HEK293 (cell line): ENCODE measurements at regions not wholly inside any gene's neighbourhood (a gene's known extent, or its start where the extent isn't known, plus 50 kb on each side); places are given as distances from the start of the nearest gene placed in this dataset.

Source experiments
- CTCF ChIA-PET: fragments of 350-600 bp; formaldehyde crosslinking; extraction: SDS; loops from one replicate; lab custom pipeline; 2021; ENCODE audit warnings: antibody characterized with exemption; lab: Yijun Ruan, JAX
- POLR2A ChIA-PET: fragments of 300-600 bp; formaldehyde crosslinking; extraction: SDS; loops from one replicate; lab custom pipeline; 2020; ENCODE audit warnings: antibody characterized with exemption, inconsistent platforms; lab: Yijun Ruan, JAX
- H3K27ac ChIP-seq: fragments of 200-500 bp; sonication (Bioruptor generic); 2 replicates; pipeline ENCODE4 v1.5.1; 2014; ENCODE audit warnings: low read depth, low read length, control low read depth, inconsistent platforms; ENCODE audit errors: extremely low read depth
- H3K36me3 ChIP-seq, 2 experiments: fragments of 200-500 bp in 1 of 2; sonication (Bioruptor generic) in 1 of 2; 1 replicate in 1 of 2; 2 replicates in 1 of 2; pipeline ENCODE4 v1.5.1; 2014 to 2017; ENCODE audit warnings: inconsistent platforms in 2 of 2, low read length in 2 of 2; ENCODE audit not compliant: control insufficient read depth in 2 of 2, insufficient read depth in 1 of 2
- H3K4me1 ChIP-seq: fragments of 200-500 bp; sonication (Bioruptor generic); 2 replicates; pipeline ENCODE4 v1.5.1; 2014; ENCODE audit warnings: mild to moderate bottlenecking, low read length, inconsistent platforms; ENCODE audit not compliant: control insufficient read depth, insufficient read depth
- H3K4me3 ChIP-seq: 2 replicates; pipeline ENCODE4 v1.5.1; 2011; ENCODE audit warnings: low read depth, mild to moderate bottlenecking, control low read depth, low read length, moderate library complexity
- H3K9me3 ChIP-seq: fragments of 200-500 bp; sonication (Bioruptor generic); 2 replicates; pipeline ENCODE4 v1.5.1; 2014; ENCODE audit warnings: low read depth, low read length, inconsistent platforms; ENCODE audit not compliant: control insufficient read depth, insufficient read depth
- PRDM2 ChIP-seq: fragments of 450-650 bp; formaldehyde crosslinking; IDR thresholded peaks from 2 replicates; pipeline ENCODE4 v1.5.1; 2016; ENCODE audit warnings: missing biosample characterization, missing genetic modification characterization, borderline replicate concordance
- ZBTB8A ChIP-seq: fragments of 450-650 bp; formaldehyde crosslinking; IDR thresholded peaks from 2 replicates; pipeline ENCODE4 v1.5.1; 2016; ENCODE audit warnings: missing biosample characterization, missing genetic modification characterization
- ZNF121 ChIP-seq: fragments of 450-650 bp; formaldehyde crosslinking; IDR thresholded peaks from 2 replicates; pipeline ENCODE4 v1.5.1; 2016; ENCODE audit warnings: missing biosample characterization, missing genetic modification characterization
- ZNF140 ChIP-seq: fragments of 450-650 bp; formaldehyde crosslinking; IDR thresholded peaks from 2 replicates; pipeline ENCODE4 v1.5.1; 2016; ENCODE audit warnings: missing biosample characterization, missing genetic modification characterization
- ZNF148 ChIP-seq: fragments of 450-650 bp; formaldehyde crosslinking; IDR thresholded peaks from 2 replicates; pipeline ENCODE4 v1.5.0; 2017; ENCODE audit warnings: missing biosample characterization, missing genetic modification characterization, borderline replicate concordance
- ZNF2 ChIP-seq: fragments of 450-650 bp; formaldehyde crosslinking; IDR thresholded peaks from 2 replicates; pipeline ENCODE4 v1.5.1; 2016; ENCODE audit warnings: missing biosample characterization, missing genetic modification characterization
- ZNF202 ChIP-seq: fragments of 450-650 bp; formaldehyde crosslinking; IDR thresholded peaks from 2 replicates; pipeline ENCODE4 v1.5.1; 2016; ENCODE audit warnings: missing biosample characterization, missing genetic modification characterization, borderline replicate concordance
- ZNF221 ChIP-seq: fragments of 450-650 bp; formaldehyde crosslinking; IDR thresholded peaks from 2 replicates; pipeline ENCODE4 v1.5.1; 2017; ENCODE audit warnings: missing biosample characterization, missing genetic modification characterization, borderline replicate concordance
- ZNF23 ChIP-seq: fragments of 450-650 bp; formaldehyde crosslinking; IDR thresholded peaks from 2 replicates; pipeline ENCODE4 v1.5.1; 2016; ENCODE audit warnings: missing biosample characterization, missing genetic modification characterization, borderline replicate concordance
- ZNF248 ChIP-seq: fragments of 450-650 bp; formaldehyde crosslinking; IDR thresholded peaks from 2 replicates; pipeline ENCODE4 v1.5.1; 2017; ENCODE audit warnings: missing biosample characterization, missing genetic modification characterization
- ZNF26 ChIP-seq: fragments of 450-650 bp; formaldehyde crosslinking; IDR thresholded peaks from 2 replicates; pipeline ENCODE4 v1.5.1; 2016; ENCODE audit warnings: missing biosample characterization, missing genetic modification characterization
- ZNF518A ChIP-seq: fragments of 450-650 bp; formaldehyde crosslinking; conservative IDR thresholded peaks from 2 replicates; pipeline ENCODE4 v1.5.1; 2016; ENCODE audit warnings: low read depth, missing biosample characterization, missing genetic modification characterization
- ZNF521 ChIP-seq: fragments of 450-650 bp; formaldehyde crosslinking; IDR thresholded peaks from 2 replicates; pipeline ENCODE4 v1.5.1; 2017; ENCODE audit warnings: missing biosample characterization, mild to moderate bottlenecking, missing genetic modification characterization
- ZNF610 ChIP-seq: fragments of 450-650 bp; formaldehyde crosslinking; IDR thresholded peaks from 2 replicates; pipeline ENCODE4 v1.5.1; 2016; ENCODE audit warnings: missing biosample characterization, missing genetic modification characterization, borderline replicate concordance
- ZNF792 ChIP-seq: fragments of 450-650 bp; formaldehyde crosslinking; IDR thresholded peaks from 2 replicates; pipeline ENCODE4 v1.5.1; 2016; ENCODE audit warnings: missing biosample characterization, missing genetic modification characterization
- ZSCAN30 ChIP-seq: fragments of 450-650 bp; IDR thresholded peaks from 2 replicates; pipeline ENCODE4 v1.5.1; 2018; ENCODE audit warnings: missing biosample characterization, mild to moderate bottlenecking, missing genetic modification characterization, moderate library complexity

GRCh38 chr7:19575909-19576557 is 132.8 kb downstream of the POLR1F start (continued):
- TF ChIP-seq ZNF23, result no peak

- no peak for TF ChIP-seq ZNF248 (tag by site-specific recombination)
- no peak overlapping the region for H3K4me3 ChIP-seq
- POLR2A ChIA-PET, result no interaction called here
- CTCF ChIA-PET, result no interaction called here
- no peak overlapping the region for H3K27ac ChIP-seq
- H3K36me3 ChIP-seq, result no peaks in the 10 kb centered on the region
- H3K9me3 ChIP-seq, result no peaks in the 10 kb centered on the region
- no peaks in the 10 kb centered on the region for H3K4me1 ChIP-seq
Measured at GRCh38 chr7:19574131-19574530, 134.7 kb downstream of the POLR1F start.

GRCh38 chr7:19572566-19572965 is 136.3 kb downstream of the POLR1F start:
- Histone ChIP-seq H3K27ac (no peak overlapping the region), H3K9me3 (no peaks in the 10 kb centered on the region), H3K36me3 (no peaks in the 10 kb centered on the region), H3K4me1 (no peaks in the 10 kb centered on the region), H3K4me3 (no peak overlapping the region)
- POLR2A ChIA-PET, result no interaction called here
- CTCF ChIA-PET, result no interaction called here
- TF ChIP-seq PRDM2 (tag by site-specific recombination) (no peak), ZNF140 (no peak), ZBTB8A (no peak), ZNF202 (tag by site-specific recombination) (no peak), ZNF610 (no peak), ZNF521 (tag by site-specific recombination) (no peak), ZNF121 (tag by site-specific recombination) (no peak), ZNF518A (no peak), ZNF26 (tag by site-specific recombination) (no peak), ZSCAN30 (no peak), ZNF148 (tag by site-specific recombination) (no peak), ZNF221 (no peak), ZNF2 (tag by site-specific recombination) (no peak), ZNF792 (tag by site-specific recombination) (no peak)
